ENCODE measurements at regions not wholly inside any gene's neighbourhood (a gene's known extent, or its start where the extent isn't known, plus 50 kb on each side); places are given as distances from the start of the nearest gene placed in this dataset.

DNA sequence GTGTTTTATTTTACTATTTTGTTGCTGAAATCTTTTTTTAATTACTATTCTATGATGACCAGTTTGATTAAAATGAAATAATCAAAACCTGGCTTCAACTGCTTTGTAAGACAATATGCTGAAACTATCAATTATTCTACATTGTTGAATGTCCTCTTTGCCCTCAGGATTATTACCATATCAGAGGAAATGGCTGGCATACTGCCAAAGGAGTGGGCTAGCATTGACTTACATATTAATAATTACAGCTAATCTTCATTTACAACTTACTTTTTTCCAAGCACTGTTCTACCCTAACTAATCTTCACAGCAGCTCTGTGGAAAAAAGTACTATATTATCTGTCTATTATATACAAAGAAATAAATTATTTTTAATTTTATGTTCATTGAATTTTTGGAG lies 560.5 kb downstream of the BCKDHB start:
- TF ChIP-seq EZH2 (IDR thresholded peaks at IDR 0.05) (no peak), POLR2AphosphoS5 (IDR thresholded peaks at IDR 0.05; ENCODE audit: borderline replicate concordance, low read depth, low read length) (no peak)
